Caco-2 (cell line): ENCODE measurements at regions not wholly inside any gene's neighbourhood (a gene's known extent, or its start where the extent isn't known, plus 50 kb on each side); places are given as distances from the start of the nearest gene placed in this dataset.

Source experiments
- BruUV-seq: library from RNA; stranded (reverse); fragments of 400-500 nt; replicated peaks from 2 replicates; lab custom pipeline; 2021; lab: Mats Ljungman, UMichigan
- CTCF ChIA-PET: fragments of 300-600 bp; sonication (Branson Sonifier 250); formaldehyde crosslinking; loops from one replicate; lab custom pipeline; 2022; ENCODE audit warnings: antibody characterized with exemption; lab: Charles Lee
- POLR2A ChIA-PET: fragments of 300-600 bp; sonication (Branson Sonifier 250); formaldehyde crosslinking; loops from one replicate; lab custom pipeline; 2022; ENCODE audit warnings: antibody characterized with exemption; lab: Charles Lee
- DNase-seq, 2 experiments: peaks; one replicate each; pipeline versions ENCODE4 v3.0.0 to v3.0.0-alpha.2; 2020 to 2022
- H3K27me3 ChIP-seq: replicated peaks from 2 replicates; pipeline ENCODE4 v1.6.0; 2011; ENCODE audit warnings: low read length; ENCODE audit not compliant: control insufficient read depth, insufficient read depth
- H3K36me3 ChIP-seq: 2 replicates; pipeline ENCODE4 v1.5.1; 2011; ENCODE audit warnings: low read length; ENCODE audit not compliant: control insufficient read depth, insufficient read depth
- H3K4me1 ChIP-seq: fragments of 250-450 bp; sonication (Bioruptor Pico); 2 replicates; pipeline ENCODE4 v1.5.1; 2020; ENCODE audit warnings: mild to moderate bottlenecking
- H3K4me3 ChIP-seq: 2 replicates; pipeline ENCODE4 v1.5.1; 2011; ENCODE audit warnings: low read depth, mild to moderate bottlenecking, control low read depth, low read length
- H3K9me3 ChIP-seq: fragments of 250-450 bp; sonication (Bioruptor Pico); 2 replicates; pipeline ENCODE4 v1.5.1; 2020; ENCODE audit warnings: mild to moderate bottlenecking, moderate library complexity
- H3K27ac Mint-ChIP-seq: one replicate; pipeline ENCODE4 v1.8.0; 2022; ENCODE audit warnings: mixed read lengths; ENCODE audit not compliant: unreplicated experiment
- H3K27me3 Mint-ChIP-seq: one replicate; pipeline ENCODE4 v1.8.0; 2022; ENCODE audit warnings: mixed read lengths; ENCODE audit not compliant: insufficient read depth, unreplicated experiment
- H3K36me3 Mint-ChIP-seq: one replicate; pipeline ENCODE4 v1.8.0; 2022; ENCODE audit warnings: mild to moderate bottlenecking, mixed read lengths; ENCODE audit not compliant: insufficient read depth, unreplicated experiment
- H3K4me1 Mint-ChIP-seq: one replicate; pipeline ENCODE4 v1.8.0; 2022; ENCODE audit warnings: low read depth, mixed read lengths; ENCODE audit not compliant: unreplicated experiment
- H3K4me3 Mint-ChIP-seq: one replicate; pipeline ENCODE4 v1.8.0; 2022; ENCODE audit warnings: mild to moderate bottlenecking, moderate library complexity, mixed read lengths; ENCODE audit not compliant: unreplicated experiment
- H3K9me3 Mint-ChIP-seq: one replicate; pipeline ENCODE4 v1.8.0; 2022; ENCODE audit warnings: mixed read lengths; ENCODE audit not compliant: unreplicated experiment
- intact Hi-C: fragments of 100-400 bp; cut with micrococcal nuclease; formaldehyde crosslinking; loops from one replicate; pipeline ENCODE4 v1.10.0; 2022; ENCODE audit not compliant: unreplicated experiment
- TF ChIP-seq, protein P1 (sequence below), 2 experiments: fragments of 200-600 bp in 1 of 2; IDR thresholded peaks; 1 replicate in 1 of 2; 2 replicates in 1 of 2; pipeline versions ENCODE4 v1.5.1 to v1.8.0; 2011 to 2022; ENCODE audit warnings: antibody characterized with exemption in 1 of 2, control low read depth in 1 of 2, inconsistent platforms in 1 of 2, low read depth in 1 of 2, low read length in 1 of 2, mild to moderate bottlenecking in 1 of 2, moderate library complexity in 1 of 2; ENCODE audit not compliant: insufficient read depth in 1 of 2, severe bottlenecking in 1 of 2, unreplicated experiment in 1 of 2

DNA sequence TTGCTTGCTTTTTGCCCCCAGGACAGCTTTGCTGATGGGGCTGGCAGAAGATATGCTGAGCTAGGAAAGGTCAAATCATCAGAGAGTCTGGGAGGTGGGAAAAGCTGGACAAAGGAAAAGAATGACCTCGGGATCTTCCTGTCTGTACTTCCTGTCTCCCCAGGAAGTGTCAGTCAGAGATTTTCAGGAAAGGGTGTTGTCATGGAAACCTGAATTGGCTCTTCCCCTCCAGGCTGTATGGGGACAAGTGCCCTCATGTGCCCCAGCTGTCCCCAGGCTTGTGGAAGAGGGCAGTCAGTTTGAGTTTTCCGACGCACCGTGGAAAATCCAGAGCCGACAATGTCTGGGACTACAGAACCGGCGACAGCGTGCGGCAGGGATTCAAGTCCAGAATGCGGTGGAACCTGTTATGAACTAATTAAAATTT lies 122.7 kb upstream of the ZFHX3 start:
- Histone ChIP-seq H3K27me3 (no peaks in the 10 kb centered on the region), H3K36me3 (no peaks in the 10 kb centered on the region), H3K9me3 (no peaks in the 10 kb centered on the region), H3K4me1 (0 out of 2 replicates have a peak, but pooled peaks cover 7% of the 10 kb centered on the region), H3K4me3 (no peak overlapping the region)
- H3K27ac Mint-ChIP-seq, result no peak overlapping the region
- no peaks in the 10 kb centered on the region for H3K36me3 Mint-ChIP-seq
- ChIA-PET POLR2A (no interaction called here), CTCF (no interaction called here)
- no peaks in the 10 kb centered on the region for H3K9me3 Mint-ChIP-seq
- BruUV-seq, result no TSS peak
- no peak overlapping the region for H3K4me3 Mint-ChIP-seq
- TF ChIP-seq, protein P1, sequence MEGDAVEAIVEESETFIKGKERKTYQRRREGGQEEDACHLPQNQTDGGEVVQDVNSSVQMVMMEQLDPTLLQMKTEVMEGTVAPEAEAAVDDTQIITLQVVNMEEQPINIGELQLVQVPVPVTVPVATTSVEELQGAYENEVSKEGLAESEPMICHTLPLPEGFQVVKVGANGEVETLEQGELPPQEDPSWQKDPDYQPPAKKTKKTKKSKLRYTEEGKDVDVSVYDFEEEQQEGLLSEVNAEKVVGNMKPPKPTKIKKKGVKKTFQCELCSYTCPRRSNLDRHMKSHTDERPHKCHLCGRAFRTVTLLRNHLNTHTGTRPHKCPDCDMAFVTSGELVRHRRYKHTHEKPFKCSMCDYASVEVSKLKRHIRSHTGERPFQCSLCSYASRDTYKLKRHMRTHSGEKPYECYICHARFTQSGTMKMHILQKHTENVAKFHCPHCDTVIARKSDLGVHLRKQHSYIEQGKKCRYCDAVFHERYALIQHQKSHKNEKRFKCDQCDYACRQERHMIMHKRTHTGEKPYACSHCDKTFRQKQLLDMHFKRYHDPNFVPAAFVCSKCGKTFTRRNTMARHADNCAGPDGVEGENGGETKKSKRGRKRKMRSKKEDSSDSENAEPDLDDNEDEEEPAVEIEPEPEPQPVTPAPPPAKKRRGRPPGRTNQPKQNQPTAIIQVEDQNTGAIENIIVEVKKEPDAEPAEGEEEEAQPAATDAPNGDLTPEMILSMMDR (IDR thresholded peaks at IDR 0.05; ENCODE audit: insufficient read depth in 1 of 2, low read depth in 1 of 2, low read length in 1 of 2, severe bottlenecking in 1 of 2, unreplicated experiment in 1 of 2), result no peak
- intact Hi-C loops, result loop anchor here (5.0 kb wide), 2 partner anchors 98 to 113 kb away; no protein-coding TSS in a partner anchor
- DNase-seq, result no peak
- H3K4me1 Mint-ChIP-seq, result peaks cover 6% of the 10 kb centered on the region
- H3K27me3 Mint-ChIP-seq, result peaks cover 5% of the 10 kb centered on the region

GRCh38 chr16:73166947-73167550 lies 119.1 kb upstream of the ZFHX3 start:
- Histone ChIP-seq H3K27me3 (no peaks in the 10 kb centered on the region), H3K9me3 (no peaks in the 10 kb centered on the region), H3K4me1 (peaks cover 10% of the 10 kb centered on the region; the same call in 1 of the 2 replicates), H3K4me3 (no peak overlapping the region), H3K36me3 (no peaks in the 10 kb centered on the region)
- H3K36me3 Mint-ChIP-seq, result no peaks in the 10 kb centered on the region
- H3K4me3 Mint-ChIP-seq, result no peak overlapping the region
- no peak for DNase-seq
- intact Hi-C loops, result no loop called here
- TF ChIP-seq, protein P1 (IDR thresholded peaks at IDR 0.05; ENCODE audit: insufficient read depth in 1 of 2, low read depth in 1 of 2, low read length in 1 of 2, severe bottlenecking in 1 of 2, unreplicated experiment in 1 of 2), result no peak
- ChIA-PET POLR2A (no interaction called here), CTCF (no interaction called here)
- no peak overlapping the region for H3K27ac Mint-ChIP-seq
- H3K27me3 Mint-ChIP-seq, result peaks cover 5% of the 10 kb centered on the region
- H3K9me3 Mint-ChIP-seq, result no peaks in the 10 kb centered on the region
- no TSS peak for BruUV-seq
- peaks cover 6% of the 10 kb centered on the region for H3K4me1 Mint-ChIP-seq

DNA sequence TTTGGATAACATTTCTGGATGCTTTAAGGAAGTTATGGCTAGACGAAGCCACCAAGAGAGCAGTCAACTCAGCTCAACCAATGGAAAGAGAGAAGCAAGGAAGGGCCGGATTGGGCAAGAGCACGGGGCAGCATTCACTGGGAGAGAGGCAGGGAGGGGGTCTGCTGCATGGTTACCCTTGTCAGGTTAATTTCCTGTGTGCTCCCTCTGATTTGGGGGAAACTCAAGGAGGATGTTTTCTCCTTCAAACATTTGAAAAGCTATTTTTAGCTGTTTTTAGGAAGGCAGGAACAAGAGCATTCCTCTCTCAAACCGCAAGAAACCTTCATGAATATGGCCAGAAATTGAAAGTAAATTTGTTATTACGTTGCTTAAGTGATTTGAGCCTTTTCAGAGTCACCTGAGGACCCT lies 118.5 kb upstream of the ZFHX3 start:
- Histone ChIP-seq H3K4me3 (no peak overlapping the region), H3K4me1 (peaks cover 12% of the 10 kb centered on the region; the same call in 1 of the 2 replicates), H3K9me3 (no peaks in the 10 kb centered on the region), H3K27me3 (no peaks in the 10 kb centered on the region), H3K36me3 (no peaks in the 10 kb centered on the region)
- DNase-seq, result no peak
- TF ChIP-seq, protein P1 (IDR thresholded peaks at IDR 0.05; ENCODE audit: insufficient read depth in 1 of 2, low read depth in 1 of 2, low read length in 1 of 2, severe bottlenecking in 1 of 2, unreplicated experiment in 1 of 2), result no peak
- no TSS peak for BruUV-seq
- H3K27ac Mint-ChIP-seq, result no peak overlapping the region
- CTCF ChIA-PET, result no interaction called here
- H3K4me3 Mint-ChIP-seq, result no peak overlapping the region
- H3K9me3 Mint-ChIP-seq, result no peaks in the 10 kb centered on the region
- no peaks in the 10 kb centered on the region for H3K36me3 Mint-ChIP-seq
- POLR2A ChIA-PET, result no interaction called here
- intact Hi-C loops, result no loop called here
- peaks cover 6% of the 10 kb centered on the region for H3K4me1 Mint-ChIP-seq
- H3K27me3 Mint-ChIP-seq, result peaks cover 5% of the 10 kb centered on the region
